GM21576 (cell line): ENCODE measurements at regions not wholly inside any gene's neighbourhood (a gene's known extent, or its start where the extent isn't known, plus 50 kb on each side); places are given as distances from the start of the nearest gene placed in this dataset.
"Not testable (repeated sequence)": the region's sequence is repeated elsewhere in the genome, so short reads cannot be mapped to it uniquely, and the experiment has no call there.

ENCODE experiments used
- ATAC-seq: cut with Tn5 transposase; IDR thresholded peaks from one replicate; pipeline ENCODE4 v1.9.1; 2021; ENCODE audit warnings: mild to moderate bottlenecking, moderate library complexity; ENCODE audit not compliant: unreplicated experiment

- no peak for ATAC-seq
Observed at GRCh38 chr3:192013110-192013509, 552.1 kb downstream of the PYDC2 start.

- ATAC-seq: no peak
Observed at GRCh38 chr3:192022412-192022811, 561.4 kb downstream of the PYDC2 start.

- ATAC-seq: no peak
Observed at GRCh38 chr3:192024751-192025150, 563.8 kb downstream of the PYDC2 start.

GRCh38 chr3:192026661-192027060 is 565.7 kb downstream of the PYDC2 start:
- no peak for ATAC-seq

- no peak for ATAC-seq
Observed at GRCh38 chr3:192031941-192032340, 571.0 kb downstream of the PYDC2 start.

- no peak for ATAC-seq
Observed at GRCh38 chr3:192033246-192033645, 572.3 kb downstream of the PYDC2 start.

- ATAC-seq: no peak
Observed at GRCh38 chr3:192038726-192039125, 577.8 kb downstream of the PYDC2 start.

- ATAC-seq: no peak
Observed at GRCh38 chr3:192039593-192039992, 578.6 kb downstream of the PYDC2 start.

GRCh38 chr3:192040282-192041043 is 579.5 kb downstream of the PYDC2 start:
- ATAC-seq: no peak

- ATAC-seq: peak; percentile 99
Observed at GRCh38 chr3:192042116-192042515, 581.2 kb downstream of the PYDC2 start.

- no peak for ATAC-seq
Observed at GRCh38 chr3:192054881-192055280, 593.9 kb downstream of the PYDC2 start.

GRCh38 chr3:192055946-192056345 is 595.0 kb downstream of the PYDC2 start:
- no peak for ATAC-seq

- ATAC-seq: no peak
Observed at GRCh38 chr3:192057261-192057660, 596.3 kb downstream of the PYDC2 start.

- ATAC-seq: no peak
Observed at GRCh38 chr3:192060160-192060781, 599.3 kb downstream of the PYDC2 start.

- ATAC-seq: no peak
Observed at GRCh38 chr3:192061426-192061825, 600.5 kb downstream of the PYDC2 start.

- no peak for ATAC-seq
Observed at GRCh38 chr3:192062186-192062585, 601.2 kb downstream of the PYDC2 start.

GRCh38 chr3:192063570-192063969 is 602.6 kb downstream of the PYDC2 start:
- ATAC-seq: peak; percentile 92

GRCh38 chr3:192064959-192065358 is 604.0 kb downstream of the PYDC2 start:
- no peak for ATAC-seq

GRCh38 chr3:192066253-192066652 is 605.3 kb downstream of the PYDC2 start:
- not testable (repeated sequence) for ATAC-seq

GRCh38 chr3:192068464-192069254 is 607.7 kb downstream of the PYDC2 start:
- ATAC-seq: peak; percentile 83

- ATAC-seq: no peak
Observed at GRCh38 chr3:192077795-192078497, 617.0 kb downstream of the PYDC2 start.
